ENCODE measurements at regions not wholly inside any gene's neighbourhood (a gene's known extent, or its start where the extent isn't known, plus 50 kb on each side); places are given as distances from the start of the nearest gene placed in this dataset.

- Mint-ChIP-seq H3K27ac (ENCODE audit: unreplicated experiment) (no peak overlapping the region), H3K36me3 (ENCODE audit: low read depth, unreplicated experiment) (no peaks in the 10 kb centered on the region), H3K9me3 (ENCODE audit: unreplicated experiment) (no peaks in the 10 kb centered on the region), H3K4me3 (ENCODE audit: unreplicated experiment) (no peak overlapping the region), H3K27me3 (ENCODE audit: unreplicated experiment) (no peaks in the 10 kb centered on the region), H3K4me1 (ENCODE audit: unreplicated experiment) (no peaks in the 10 kb centered on the region)
- DNase-seq (ENCODE audit: low spot score), result no peak
- no peak for TF ChIP-seq CTCF (IDR thresholded peaks at IDR 0.05; ENCODE audit: unreplicated experiment)
Measured at GRCh38 chr5:12477554-12477953, 573.3 kb upstream of the CTNND2 start.

DNA sequence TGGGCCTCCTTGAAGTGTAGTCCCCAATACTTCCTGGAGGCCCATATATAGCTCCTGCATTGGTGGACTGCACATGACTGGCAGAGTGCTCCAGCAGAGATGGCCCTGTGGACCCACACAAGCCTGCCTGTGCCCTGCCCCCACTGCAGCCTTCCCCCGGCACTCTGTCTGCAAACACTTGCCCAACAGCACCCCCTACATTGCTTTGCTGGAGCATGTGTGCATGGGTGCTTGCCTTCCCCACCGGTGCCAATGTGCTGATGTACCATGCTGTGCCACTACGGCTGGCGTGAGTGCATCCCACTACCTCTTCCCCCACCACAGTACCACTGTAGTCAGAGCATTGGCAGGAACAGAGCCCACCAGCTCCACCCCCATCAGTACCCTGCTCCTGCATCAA, 563.6 kb upstream of the CTNND2 start:
- TF ChIP-seq CTCF (IDR thresholded peaks at IDR 0.05; ENCODE audit: unreplicated experiment), result no peak
- no peaks in the 10 kb centered on the region for H3K4me1 Mint-ChIP-seq (ENCODE audit: unreplicated experiment)
- H3K36me3 Mint-ChIP-seq (ENCODE audit: low read depth, unreplicated experiment), result no peaks in the 10 kb centered on the region
- H3K27ac Mint-ChIP-seq (ENCODE audit: unreplicated experiment), result no peak overlapping the region
- DNase-seq (ENCODE audit: low spot score), result no peak
- H3K27me3 Mint-ChIP-seq (ENCODE audit: unreplicated experiment), result peaks cover 7% of the 10 kb centered on the region
- H3K9me3 Mint-ChIP-seq (ENCODE audit: unreplicated experiment), result no peaks in the 10 kb centered on the region
- no peak overlapping the region for H3K4me3 Mint-ChIP-seq (ENCODE audit: unreplicated experiment)

DNA sequence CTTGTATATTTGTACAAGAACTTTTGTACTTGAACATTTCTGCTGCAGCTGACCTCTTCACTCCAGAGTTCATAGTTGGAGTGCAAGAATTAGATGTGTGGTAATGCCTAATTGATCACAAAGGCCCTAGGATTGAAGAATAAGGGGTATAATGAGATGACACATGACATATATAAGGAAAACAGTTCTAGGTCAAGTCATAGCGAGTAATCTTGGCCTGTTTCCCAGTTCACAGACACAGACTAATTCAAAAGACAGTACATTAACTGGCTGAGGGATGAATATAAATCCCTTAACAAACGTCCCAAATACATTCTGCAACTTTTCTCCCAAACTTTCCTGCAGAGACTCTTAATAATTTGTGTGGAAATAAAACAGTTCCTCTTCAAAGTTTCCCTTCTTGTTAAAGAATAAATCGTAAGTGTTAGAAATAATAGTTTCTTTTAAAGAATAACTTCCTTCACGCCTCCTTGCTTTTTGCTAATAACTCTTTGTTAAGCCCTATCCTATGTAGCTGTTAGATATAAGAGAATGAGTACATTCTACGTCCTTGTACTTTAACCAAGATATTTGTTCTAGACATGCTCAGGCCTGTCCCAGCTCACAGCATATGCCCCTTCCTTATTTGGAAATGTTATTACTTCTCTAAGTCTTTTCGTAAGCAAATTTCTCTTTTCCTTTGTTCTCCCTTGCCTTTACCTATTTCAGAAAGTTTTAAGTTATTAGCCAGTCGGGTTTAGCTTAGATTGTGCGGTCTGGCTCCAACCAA, 556.4 kb upstream of the CTNND2 start:
- TF ChIP-seq CTCF (IDR thresholded peaks at IDR 0.05; ENCODE audit: unreplicated experiment), result no peak
- DNase-seq (ENCODE audit: low spot score), result no peak
- H3K4me3 Mint-ChIP-seq (ENCODE audit: unreplicated experiment), result no peak overlapping the region
- H3K27me3 Mint-ChIP-seq (ENCODE audit: unreplicated experiment), result no peaks in the 10 kb centered on the region
- no peak overlapping the region for H3K27ac Mint-ChIP-seq (ENCODE audit: unreplicated experiment)
- H3K4me1 Mint-ChIP-seq (ENCODE audit: unreplicated experiment), result peaks cover 3% of the 10 kb centered on the region
- H3K9me3 Mint-ChIP-seq (ENCODE audit: unreplicated experiment), result no peaks in the 10 kb centered on the region
- peaks cover 3% of the 10 kb centered on the region for H3K36me3 Mint-ChIP-seq (ENCODE audit: low read depth, unreplicated experiment)

DNA sequence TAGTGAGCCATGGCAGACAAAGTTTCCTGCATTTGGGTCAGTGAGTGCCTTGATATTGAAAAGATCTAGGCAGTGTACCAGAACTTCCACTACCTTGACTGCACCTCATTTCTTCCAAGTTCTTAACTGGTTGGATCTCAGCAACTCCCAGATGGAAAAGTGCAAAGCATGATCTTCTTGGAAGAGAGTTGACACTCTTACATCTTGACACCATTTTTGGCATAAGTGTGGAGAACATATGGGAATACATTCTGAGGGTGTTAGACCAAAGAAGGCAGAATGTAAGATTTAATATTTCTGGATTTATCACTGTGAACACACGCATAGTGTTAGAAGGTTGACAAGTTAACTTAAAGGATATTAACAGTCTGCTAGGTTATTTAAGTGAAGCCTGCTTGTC, 555.1 kb upstream of the CTNND2 start:
- DNase-seq (ENCODE audit: low spot score), result no peak
- no peak for TF ChIP-seq CTCF (IDR thresholded peaks at IDR 0.05; ENCODE audit: unreplicated experiment)
- no peaks in the 10 kb centered on the region for H3K9me3 Mint-ChIP-seq (ENCODE audit: unreplicated experiment)

GRCh38 chr5:12419075-12419474, 514.8 kb upstream of the CTNND2 start:
- Mint-ChIP-seq H3K4me3 (ENCODE audit: unreplicated experiment) (no peak overlapping the region), H3K36me3 (ENCODE audit: low read depth, unreplicated experiment) (no peaks in the 10 kb centered on the region), H3K27me3 (ENCODE audit: unreplicated experiment) (peaks cover 2% of the 10 kb centered on the region), H3K4me1 (ENCODE audit: unreplicated experiment) (no peaks in the 10 kb centered on the region), H3K27ac (ENCODE audit: unreplicated experiment) (no peak overlapping the region), H3K9me3 (ENCODE audit: unreplicated experiment) (no peaks in the 10 kb centered on the region)
- TF ChIP-seq CTCF (IDR thresholded peaks at IDR 0.05; ENCODE audit: unreplicated experiment), result no peak
- DNase-seq (ENCODE audit: low spot score), result no peak

More for the DNA sequence above, 555.1 kb upstream of the CTNND2 start:
- H3K4me3 Mint-ChIP-seq (ENCODE audit: unreplicated experiment), result no peak overlapping the region
- peaks cover 3% of the 10 kb centered on the region for H3K4me1 Mint-ChIP-seq (ENCODE audit: unreplicated experiment)
- H3K27ac Mint-ChIP-seq (ENCODE audit: unreplicated experiment), result no peak overlapping the region
- H3K36me3 Mint-ChIP-seq (ENCODE audit: low read depth, unreplicated experiment), result peaks cover 3% of the 10 kb centered on the region
- no peaks in the 10 kb centered on the region for H3K27me3 Mint-ChIP-seq (ENCODE audit: unreplicated experiment)
